Naive B cell (primary cell): ENCODE measurements at regions not wholly inside any gene's neighbourhood (a gene's known extent, or its start where the extent isn't known, plus 50 kb on each side); places are given as distances from the start of the nearest gene placed in this dataset.
A peak's percentile ranks its signal among the peaks of the same experiment; 100 is the strongest.

ENCODE experiments used
- ATAC-seq, 2 donors: fragments of 150-1000 bp; cut with Tn5 transposase; 2 replicates each; pipeline ENCODE4 v1.10.0; 2021; ENCODE audit warnings: low read depth in 2 of 2, mild to moderate bottlenecking in 2 of 2, moderate library complexity in 2 of 2
- DNase-seq: peaks from one replicate; pipeline ENCODE4 v3.0.0; 2022
- H3K27ac Mint-ChIP-seq, 6 donors: one replicate each; pipeline ENCODE4 v1.8.0; 2020 to 2022; ENCODE audit warnings: mild to moderate bottlenecking in 6 of 6, mixed read lengths in 6 of 6, moderate library complexity in 5 of 6, inconsistent platforms in 2 of 6
- H3K27me3 Mint-ChIP-seq, 3 donors: one replicate each; pipeline ENCODE4 v1.8.0; 2021 to 2022; ENCODE audit warnings: mixed read lengths in 3 of 3, mild to moderate bottlenecking in 1 of 3
- H3K36me3 Mint-ChIP-seq, 2 donors: one replicate each; pipeline ENCODE4 v1.8.0; 2020 to 2022; ENCODE audit warnings: mixed read lengths in 2 of 2, inconsistent platforms in 1 of 2, mild to moderate bottlenecking in 1 of 2
- H3K4me1 Mint-ChIP-seq, 3 donors: one replicate each; pipeline ENCODE4 v1.8.0; 2020 to 2022; ENCODE audit warnings: mixed read lengths in 3 of 3, inconsistent platforms in 1 of 3, mild to moderate bottlenecking in 1 of 3, moderate library complexity in 1 of 3
- H3K4me3 Mint-ChIP-seq, 8 donors: one replicate each; pipeline ENCODE4 v1.8.0; 2020 to 2022; ENCODE audit warnings: mild to moderate bottlenecking in 8 of 8, mixed read lengths in 8 of 8, moderate library complexity in 8 of 8, inconsistent platforms in 2 of 8
- H3K9me3 Mint-ChIP-seq, 7 donors: one replicate each; pipeline ENCODE4 v1.8.0; 2020 to 2022; ENCODE audit warnings: mixed read lengths in 7 of 7, mild to moderate bottlenecking in 5 of 7, inconsistent platforms in 2 of 7, moderate library complexity in 1 of 7

DNA sequence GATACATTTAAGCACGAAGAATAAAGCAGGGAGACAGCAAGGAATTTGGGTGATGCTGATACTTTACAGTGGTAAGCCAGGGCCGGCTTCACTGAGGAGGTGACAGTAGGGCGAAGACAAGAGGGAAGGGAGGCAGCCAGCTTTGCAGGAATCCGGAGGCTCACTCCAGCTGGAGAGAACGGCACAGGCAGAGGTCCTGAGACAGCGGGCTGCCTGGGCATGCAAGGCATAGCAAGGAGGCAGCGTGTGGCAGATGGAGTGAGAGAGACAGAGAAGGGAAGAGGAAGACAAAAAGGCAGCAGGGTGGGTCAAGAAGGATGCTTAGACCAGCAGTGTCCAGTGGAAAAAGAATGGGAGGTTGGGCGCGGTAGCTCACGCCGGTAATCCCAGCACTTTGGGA lies 83.2 kb upstream of the WASF3 start:
- peaks cover 0 to 13% (median 5%) of the 10 kb centered on the region in 3 donors for H3K4me1 Mint-ChIP-seq
- no peak overlapping the region for H3K27ac Mint-ChIP-seq
- H3K27me3 Mint-ChIP-seq: peaks cover 0 to 35% (median 22%) of the 10 kb centered on the region in 3 donors
- ATAC-seq (no peak), DNase-seq (no peak)
- H3K36me3 Mint-ChIP-seq: no peaks in the 10 kb centered on the region
- H3K9me3 Mint-ChIP-seq: no peaks in the 10 kb centered on the region
- H3K4me3 Mint-ChIP-seq: no peak overlapping the region

DNA sequence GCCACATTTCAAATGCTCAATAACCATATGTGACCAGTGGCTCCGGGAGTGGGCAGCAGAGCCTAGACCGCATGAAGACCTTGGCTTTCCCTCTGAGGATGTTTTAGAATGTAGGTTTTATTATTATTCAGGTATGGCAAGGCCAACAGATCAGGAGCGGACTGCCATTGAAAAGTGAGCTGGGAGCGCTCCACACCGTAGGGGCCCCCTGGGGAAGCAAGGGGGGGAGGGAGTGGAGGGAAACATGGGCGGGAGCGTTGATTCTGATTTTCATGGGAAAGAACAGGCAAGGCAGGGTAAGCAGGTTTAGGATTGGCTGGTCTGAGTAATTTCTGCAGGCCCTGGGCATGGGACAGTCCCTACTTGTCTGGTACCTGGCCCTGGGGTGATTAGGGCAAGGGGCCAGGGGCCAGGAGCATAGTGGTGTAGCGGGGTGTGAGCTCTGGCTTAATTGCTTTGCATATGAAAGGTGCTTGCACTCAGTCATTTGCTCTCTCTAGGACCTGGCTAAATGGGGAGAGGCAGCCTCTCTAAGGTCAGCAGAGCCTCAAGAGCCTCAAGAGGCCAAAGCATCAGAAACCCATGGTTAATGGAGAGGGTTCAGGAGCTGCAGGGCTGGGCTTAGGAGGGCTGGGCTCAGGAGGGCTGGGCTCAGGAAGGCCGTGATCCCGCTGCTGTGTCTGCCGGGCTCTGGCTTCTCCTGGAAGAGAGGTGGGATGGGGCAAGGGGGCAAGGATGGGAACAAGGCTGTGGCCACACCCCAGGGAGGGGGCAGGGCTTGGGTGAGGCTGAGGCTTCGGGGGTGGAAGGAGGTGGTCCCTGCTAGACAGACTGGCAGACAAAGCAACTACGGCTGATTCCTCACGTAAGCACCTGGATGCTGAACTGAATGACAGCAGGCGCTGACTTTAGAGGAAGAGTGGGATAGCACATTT lies 82.0 kb upstream of the WASF3 start:
- no peaks in the 10 kb centered on the region for H3K36me3 Mint-ChIP-seq
- DNase-seq: no peak
- H3K27ac Mint-ChIP-seq: peak overlapping the region in 1 of 6 donors; percentile 45
- H3K27me3 Mint-ChIP-seq: peaks cover 0 to 35% (median 22%) of the 10 kb centered on the region in 3 donors
- H3K4me1 Mint-ChIP-seq: peaks cover 0 to 13% (median 5%) of the 10 kb centered on the region in 3 donors
- no peak for ATAC-seq
- no peak overlapping the region for H3K4me3 Mint-ChIP-seq
- H3K9me3 Mint-ChIP-seq: no peaks in the 10 kb centered on the region

DNA sequence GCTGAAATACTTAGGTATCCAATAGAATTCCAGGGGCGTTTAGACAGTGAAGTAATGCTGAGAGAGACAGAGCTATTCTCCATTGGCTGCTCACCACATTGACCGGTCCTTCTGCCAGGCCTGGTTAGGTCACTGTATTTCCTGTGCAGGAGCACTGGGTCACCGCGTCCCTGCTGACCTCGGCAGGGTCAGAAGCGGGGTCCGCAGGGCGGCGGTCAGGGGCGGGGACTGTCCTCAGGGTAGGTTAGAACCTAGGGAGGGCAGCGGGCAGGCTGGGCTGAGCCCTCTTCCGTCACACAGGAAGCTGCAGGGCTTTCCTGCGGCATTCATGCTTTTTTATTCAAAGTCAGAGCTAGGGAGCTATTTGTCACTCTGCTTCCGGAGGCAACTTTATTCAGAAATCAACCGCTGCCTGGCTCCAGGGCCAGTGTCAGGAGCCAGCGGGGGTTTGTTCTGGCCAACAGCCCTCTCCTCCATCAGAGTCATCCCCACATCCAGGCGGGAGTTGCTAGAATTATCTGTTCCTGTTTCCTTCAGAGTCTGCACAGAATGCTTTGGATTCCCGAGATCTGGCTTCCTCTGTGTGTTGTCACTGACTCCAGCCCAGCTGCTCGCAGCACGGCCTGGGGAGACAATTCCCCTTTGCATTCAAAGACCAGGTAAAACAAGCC lies 81.2 kb upstream of the WASF3 start:
- Mint-ChIP-seq H3K9me3 (no peaks in the 10 kb centered on the region), H3K4me3 (no peak overlapping the region), H3K36me3 (no peaks in the 10 kb centered on the region), H3K27ac (peak overlapping the region in 1 of 6 donors; percentile 45), H3K4me1 (peaks cover 0 to 13% (median 5%) of the 10 kb centered on the region in 3 donors), H3K27me3 (peaks cover 0 to 35% (median 22%) of the 10 kb centered on the region in 3 donors)
- no peak for ATAC-seq
- no peak for DNase-seq

DNA sequence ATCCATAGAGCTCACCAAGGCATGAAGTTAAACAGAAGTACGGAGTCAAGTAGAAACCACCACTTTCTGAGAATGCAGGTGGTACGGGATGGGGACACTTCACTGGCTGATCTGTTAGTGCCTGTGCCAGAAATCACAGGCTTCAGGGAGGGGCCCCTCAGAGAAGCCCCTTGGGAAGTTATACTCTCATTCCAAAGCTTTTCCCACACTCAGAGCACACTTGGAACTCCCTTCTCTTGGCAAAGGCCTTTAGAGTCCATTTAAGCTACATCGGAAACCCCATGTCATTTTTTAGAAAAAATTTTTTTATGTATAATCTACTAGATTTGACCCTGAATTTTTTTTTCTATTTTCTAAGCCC lies 80.7 kb upstream of the WASF3 start:
- peaks cover 0 to 13% (median 5%) of the 10 kb centered on the region in 3 donors for H3K4me1 Mint-ChIP-seq
- no peaks in the 10 kb centered on the region for H3K9me3 Mint-ChIP-seq
- no peak for DNase-seq
- H3K36me3 Mint-ChIP-seq: no peaks in the 10 kb centered on the region
- H3K27ac Mint-ChIP-seq: no peak overlapping the region
- no peak for ATAC-seq
- peaks cover 0 to 35% (median 22%) of the 10 kb centered on the region in 3 donors for H3K27me3 Mint-ChIP-seq
- H3K4me3 Mint-ChIP-seq: no peak overlapping the region

DNA sequence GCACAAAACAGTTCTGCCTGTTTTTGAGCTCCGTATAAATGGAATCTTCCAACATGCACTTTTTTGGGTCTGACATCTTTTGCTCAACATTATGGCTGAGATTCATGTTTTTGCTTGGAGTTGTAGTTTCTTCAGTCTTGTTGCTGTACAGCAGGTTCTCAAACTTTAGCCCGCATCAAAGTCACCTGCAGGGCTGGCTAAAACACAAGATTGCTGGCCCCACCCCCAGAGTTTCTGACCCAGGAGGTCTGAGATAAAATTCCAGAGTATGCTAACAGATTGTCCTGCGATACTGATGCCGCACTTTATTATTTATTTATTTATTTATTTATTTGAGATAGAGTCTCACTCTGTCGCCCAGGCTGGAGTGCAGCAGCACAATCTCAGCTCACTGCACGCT lies 79.8 kb upstream of the WASF3 start:
- Mint-ChIP-seq H3K36me3 (no peaks in the 10 kb centered on the region), H3K27ac (peak overlapping the region in 1 of 6 donors; percentile 52), H3K9me3 (no peaks in the 10 kb centered on the region), H3K4me3 (no peak overlapping the region), H3K27me3 (peaks cover 0 to 35% (median 22%) of the 10 kb centered on the region in 3 donors), H3K4me1 (peaks cover 0 to 13% (median 11%) of the 10 kb centered on the region in 3 donors)
- DNase-seq (no peak), ATAC-seq (no peak)

DNA sequence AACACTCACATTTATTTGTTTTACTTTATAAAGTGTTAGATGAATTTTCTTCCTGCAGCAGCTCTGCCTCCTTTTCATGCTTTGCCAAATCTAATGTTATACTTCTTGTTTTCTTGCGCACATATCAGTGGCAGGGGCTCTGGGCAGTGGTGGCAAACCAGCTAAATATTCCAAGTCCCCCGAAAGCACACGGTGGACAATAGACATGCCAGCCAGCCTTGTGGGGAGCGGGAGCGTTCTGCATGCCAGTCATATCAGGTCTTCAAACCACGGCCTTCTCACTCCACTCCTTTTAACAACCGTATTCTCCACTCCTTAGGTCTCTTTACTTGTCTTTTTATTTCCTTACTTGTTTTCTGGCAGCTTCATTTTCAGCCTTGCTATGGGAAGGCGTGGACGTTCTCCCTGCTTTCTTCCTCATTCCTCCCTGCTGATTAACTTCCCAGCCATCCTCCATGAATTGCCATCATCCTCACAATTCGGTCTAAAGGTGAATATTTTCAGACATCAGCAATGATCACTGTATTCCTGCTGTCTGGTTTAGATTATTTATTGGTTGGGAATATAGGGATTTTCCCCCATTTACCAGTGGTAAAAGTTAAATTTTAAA lies 77.1 kb upstream of the WASF3 start:
- H3K27me3 Mint-ChIP-seq: peaks cover 0 to 20% (median 6%) of the 10 kb centered on the region in 3 donors
- H3K4me1 Mint-ChIP-seq: peaks cover 0 to 13% (median 13%) of the 10 kb centered on the region in 3 donors
- DNase-seq (no peak), ATAC-seq (no peak)
- no peaks in the 10 kb centered on the region for H3K36me3 Mint-ChIP-seq
- H3K9me3 Mint-ChIP-seq: no peaks in the 10 kb centered on the region
- H3K27ac Mint-ChIP-seq: peak overlapping the region in 1 of 6 donors; percentile 25
- H3K4me3 Mint-ChIP-seq: no peak overlapping the region

DNA sequence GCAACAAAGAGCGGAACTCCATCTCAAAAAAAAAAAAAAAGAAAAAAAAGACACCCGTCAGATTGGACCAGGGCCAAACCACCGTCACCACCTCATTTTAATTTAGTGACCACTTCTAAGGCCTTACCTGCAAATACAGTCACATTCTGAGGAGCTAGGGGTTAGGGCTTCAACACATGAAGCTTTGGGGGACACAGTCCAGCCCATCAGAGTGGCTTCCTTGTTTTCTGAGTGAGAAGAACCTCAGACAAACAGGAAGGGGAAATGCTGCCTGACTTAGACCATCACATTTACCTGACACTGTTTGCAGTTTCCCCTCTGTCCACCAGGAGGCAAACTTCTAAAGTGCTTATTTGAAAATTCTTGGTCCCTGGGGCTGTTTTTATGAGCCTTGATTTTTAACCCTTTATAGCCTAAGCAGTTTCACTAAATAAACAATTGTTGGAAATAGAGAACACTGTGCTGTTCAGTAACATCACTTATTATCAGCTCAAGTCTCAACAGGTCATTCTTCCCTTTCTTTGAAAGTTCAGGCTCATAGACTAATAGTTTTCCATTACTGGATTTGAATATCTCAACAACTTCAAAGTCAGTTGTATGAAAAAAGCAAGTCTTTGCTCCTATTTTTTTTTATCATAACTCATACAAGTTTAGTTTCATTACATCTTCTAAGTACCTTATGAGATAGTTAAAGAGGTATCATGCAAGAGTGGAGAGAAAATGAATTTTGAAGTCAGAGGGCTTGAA lies 74.9 kb upstream of the WASF3 start:
- Mint-ChIP-seq H3K4me1 (peaks cover 0 to 7% (median 0%) of the 10 kb centered on the region in 3 donors), H3K27ac (peak overlapping the region in 3 of 6 donors; percentile 20 to 67 (median 49)), H3K9me3 (no peaks in the 10 kb centered on the region), H3K4me3 (peak overlapping the region in 7 of 8 donors; percentile 19 to 84 (median 52)), H3K36me3 (no peaks in the 10 kb centered on the region), H3K27me3 (peaks cover 0 to 5% (median 0%) of the 10 kb centered on the region in 3 donors)
- DNase-seq (peak; percentile 56), ATAC-seq (peak; percentile 93 to 97)

DNA sequence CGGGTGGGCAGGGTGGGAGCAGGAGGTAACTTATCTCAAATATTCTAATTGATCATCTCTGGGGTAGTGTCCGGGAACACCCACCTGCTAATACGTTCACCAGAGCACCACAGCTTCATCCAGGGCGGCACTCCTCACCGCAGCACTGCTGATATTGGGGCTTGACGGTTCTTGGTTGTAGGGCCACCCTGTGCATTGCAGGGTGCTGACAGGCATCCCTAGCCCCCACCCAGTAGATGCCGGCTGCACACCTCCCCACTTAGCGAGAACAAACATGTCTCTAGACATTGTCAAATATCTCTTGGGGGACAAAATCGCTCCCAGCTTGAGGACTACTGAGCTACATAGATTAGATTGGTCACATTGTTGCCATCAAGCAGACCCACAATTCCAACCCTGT lies 73.9 kb upstream of the WASF3 start:
- no peak for DNase-seq
- H3K27ac Mint-ChIP-seq: no peak overlapping the region
- H3K27me3 Mint-ChIP-seq: no peaks in the 10 kb centered on the region
- H3K9me3 Mint-ChIP-seq: no peaks in the 10 kb centered on the region
- no peak for ATAC-seq
- H3K4me1 Mint-ChIP-seq: peaks cover 0 to 7% (median 0%) of the 10 kb centered on the region in 3 donors
- no peak overlapping the region for H3K4me3 Mint-ChIP-seq
- H3K36me3 Mint-ChIP-seq: no peaks in the 10 kb centered on the region

DNA sequence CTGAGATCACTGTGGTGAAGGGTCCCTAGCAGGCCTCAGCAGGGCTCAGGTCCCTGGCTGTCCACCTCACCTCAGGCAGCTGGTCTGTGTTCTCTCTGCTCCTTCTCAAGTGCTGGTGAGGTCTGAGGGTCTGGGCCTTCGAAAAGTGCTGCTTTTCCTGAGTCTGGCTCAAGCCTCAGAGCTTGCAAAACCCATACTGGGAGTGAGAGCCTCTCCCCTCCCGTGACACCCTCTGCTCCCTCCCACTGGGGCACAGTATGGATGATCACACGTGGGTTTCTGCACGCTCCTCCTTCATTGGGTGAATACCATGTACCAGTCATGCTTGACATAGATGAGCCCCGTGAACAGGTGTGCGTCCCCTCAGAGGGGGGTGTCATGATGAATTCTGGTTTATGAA lies 73.3 kb upstream of the WASF3 start:
- Mint-ChIP-seq H3K9me3 (no peaks in the 10 kb centered on the region), H3K4me1 (peaks cover 0 to 7% (median 0%) of the 10 kb centered on the region in 3 donors), H3K4me3 (no peak overlapping the region), H3K27ac (no peak overlapping the region), H3K36me3 (no peaks in the 10 kb centered on the region), H3K27me3 (no peaks in the 10 kb centered on the region)
- DNase-seq (no peak), ATAC-seq (no peak)

DNA sequence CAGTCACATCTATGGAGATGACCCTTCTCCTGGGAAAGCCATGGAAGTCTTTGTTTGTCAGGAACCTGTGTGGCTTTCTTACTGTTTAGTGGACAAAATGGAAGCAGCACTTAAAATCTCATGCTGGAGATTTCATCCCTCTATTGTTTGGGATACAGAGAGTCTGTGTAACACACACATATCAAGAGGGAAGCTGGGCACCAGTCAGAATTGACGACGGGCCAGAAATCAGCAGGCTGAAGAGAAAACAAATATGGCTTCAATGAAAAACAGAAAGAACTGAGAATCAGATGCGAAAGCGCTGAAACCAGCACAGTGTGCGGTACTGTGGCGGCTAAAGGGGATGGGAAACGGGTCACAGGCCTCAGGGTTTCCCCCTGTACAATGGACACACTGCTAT lies 72.2 kb upstream of the WASF3 start:
- Mint-ChIP-seq H3K27me3 (peaks cover 0 to 9% (median 6%) of the 10 kb centered on the region in 3 donors), H3K36me3 (no peaks in the 10 kb centered on the region), H3K27ac (no peak overlapping the region), H3K9me3 (no peaks in the 10 kb centered on the region), H3K4me1 (peaks cover 0 to 7% (median 0%) of the 10 kb centered on the region in 3 donors), H3K4me3 (no peak overlapping the region)
- no peak for ATAC-seq
- DNase-seq: no peak

DNA sequence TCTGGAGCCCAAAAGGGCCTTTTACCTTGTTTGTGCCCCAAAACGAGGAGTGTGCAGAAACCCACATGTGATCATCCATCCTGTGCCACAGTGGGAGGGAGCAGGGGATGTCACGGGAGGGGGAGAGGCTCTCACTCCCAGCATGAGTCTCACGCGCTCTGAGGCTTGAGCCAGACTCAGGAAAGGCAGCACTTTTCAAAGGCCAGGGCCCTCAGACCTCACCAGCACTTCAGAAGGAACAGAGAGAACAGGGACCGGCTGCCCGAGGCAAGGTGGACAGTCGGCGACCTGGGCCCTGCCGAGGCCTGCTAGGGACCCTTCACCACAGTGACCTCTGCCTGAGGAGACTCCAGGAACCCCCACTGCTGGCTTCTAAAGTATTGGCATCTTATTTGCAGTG lies 71.7 kb upstream of the WASF3 start:
- Mint-ChIP-seq H3K4me3 (no peak overlapping the region), H3K36me3 (no peaks in the 10 kb centered on the region), H3K27me3 (peaks cover 3 to 12% (median 11%) of the 10 kb centered on the region in 3 donors), H3K27ac (no peak overlapping the region), H3K9me3 (no peaks in the 10 kb centered on the region), H3K4me1 (peaks cover 0 to 7% (median 0%) of the 10 kb centered on the region in 3 donors)
- DNase-seq: no peak
- ATAC-seq: no peak

DNA sequence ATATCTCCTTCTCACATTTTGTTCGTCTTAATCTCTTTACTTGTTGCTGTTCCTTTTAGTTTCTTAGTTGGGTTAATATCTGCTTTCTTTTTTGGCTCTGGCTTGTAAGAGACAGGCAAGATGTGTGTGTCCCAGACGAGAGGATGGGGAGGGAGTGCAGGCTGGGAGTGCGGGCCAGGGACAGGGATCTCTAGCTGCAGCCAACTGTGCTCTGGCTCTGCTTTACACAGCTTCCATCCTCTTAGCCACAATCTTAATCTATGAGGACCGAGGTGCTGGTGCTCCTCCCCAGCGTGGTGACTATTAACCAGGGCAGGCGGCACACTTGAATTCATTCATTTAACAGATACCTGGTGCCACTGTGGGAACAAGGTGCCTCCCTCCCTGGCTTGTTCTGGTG lies 70.9 kb upstream of the WASF3 start:
- Mint-ChIP-seq H3K36me3 (no peaks in the 10 kb centered on the region), H3K9me3 (no peaks in the 10 kb centered on the region), H3K27ac (no peak overlapping the region), H3K4me3 (peak overlapping the region in 1 of 8 donors; percentile 11), H3K4me1 (peaks cover 0 to 7% (median 0%) of the 10 kb centered on the region in 3 donors), H3K27me3 (peaks cover 6 to 16% (median 14%) of the 10 kb centered on the region in 3 donors)
- ATAC-seq (no peak), DNase-seq (no peak)

DNA sequence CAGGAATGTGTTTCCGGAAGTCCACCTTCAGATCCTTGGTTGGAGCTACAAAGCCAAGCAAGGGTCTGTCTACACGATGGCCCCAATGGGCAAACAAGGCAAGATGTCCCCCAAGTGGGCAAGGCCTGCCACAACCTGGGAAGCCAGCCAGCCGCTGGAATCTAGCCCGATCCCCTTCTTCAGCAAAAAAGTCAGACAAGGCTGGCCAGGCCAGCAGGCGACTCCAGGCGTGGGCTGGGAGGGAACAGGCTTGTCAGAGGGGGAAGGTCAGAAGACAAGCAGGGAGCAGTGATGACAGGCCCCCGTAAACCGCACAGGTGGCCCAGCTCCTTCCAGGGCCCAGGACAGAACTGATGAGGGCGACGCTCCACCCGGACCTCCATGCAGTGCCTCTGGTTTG lies 69.7 kb upstream of the WASF3 start:
- Mint-ChIP-seq H3K36me3 (no peaks in the 10 kb centered on the region), H3K9me3 (no peaks in the 10 kb centered on the region), H3K4me1 (peaks cover 0 to 1% (median 0%) of the 10 kb centered on the region in 3 donors), H3K27ac (no peak overlapping the region), H3K27me3 (peaks cover 11 to 17% (median 16%) of the 10 kb centered on the region in 3 donors), H3K4me3 (no peak overlapping the region)
- ATAC-seq (no peak), DNase-seq (no peak)
